Left colon (tissue), 2 donors: ENCODE measurements at regions not wholly inside any gene's neighbourhood (a gene's known extent, or its start where the extent isn't known, plus 50 kb on each side); places are given as distances from the start of the nearest gene placed in this dataset.

ENCODE experiments used
- ATAC-seq: fragments of 200-7000 bp; cut with Tn5 transposase; one replicate; pipeline ENCODE4 v1.9.1; 2020; ENCODE audit warnings: mild to moderate bottlenecking, moderate library complexity
- DNase-seq, 2 donors: peaks; one replicate each; pipeline ENCODE4 v3.0.0-alpha.2; 2020
- intact Hi-C, 2 donors: fragments of 100-400 bp; cut with DNase I in 1 of 2; cut with micrococcal nuclease in 1 of 2; formaldehyde crosslinking; loops; one replicate each; pipeline versions ENCODE4 v1.11.2 to v1.14.0; 2022; cut with DNase I, micrococcal nuclease
- donor health status: DM: no; HTN: no; CAD: no.
- donor health status: DM: yes; HTN: yes; CAD: no.

DNA sequence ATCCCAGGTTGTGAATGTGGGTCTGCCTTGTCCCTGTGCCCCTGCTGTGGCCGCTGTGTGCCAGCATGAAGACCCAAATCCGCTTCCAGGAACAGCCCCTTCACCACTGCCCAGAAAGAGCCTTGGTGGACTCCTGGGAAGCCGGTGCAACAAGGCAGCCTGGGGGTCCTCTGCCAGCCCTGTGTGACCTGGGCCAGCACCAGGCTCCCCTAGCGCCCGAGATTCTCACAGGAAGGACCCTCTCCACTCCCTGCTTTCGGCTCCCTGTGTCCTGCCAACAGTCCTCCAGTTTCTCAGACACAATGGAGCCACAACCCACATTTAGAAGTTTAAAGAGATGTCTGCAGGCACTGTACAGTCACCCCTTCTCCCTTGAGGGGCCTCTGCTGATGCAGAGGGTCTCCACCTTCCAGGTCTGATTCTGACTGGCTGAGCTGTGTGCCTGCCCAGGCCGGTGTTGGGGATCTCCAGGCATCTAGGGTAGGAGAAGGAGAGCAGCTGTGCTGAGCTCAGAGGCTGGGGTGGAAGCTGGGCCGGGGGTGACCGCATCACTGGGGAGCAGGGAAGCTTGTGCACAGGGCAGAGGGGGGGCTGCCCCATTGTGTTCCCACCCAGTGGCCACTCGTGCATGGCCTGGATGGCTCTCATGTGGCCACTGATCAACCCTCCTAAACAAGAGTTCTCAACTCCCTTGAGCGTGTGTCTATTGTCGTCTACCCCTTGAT lies 174.0 kb downstream of the IRX2 start:
- intact Hi-C loops, result no loop called here
- no peak for DNase-seq
- no peak for ATAC-seq

DNA sequence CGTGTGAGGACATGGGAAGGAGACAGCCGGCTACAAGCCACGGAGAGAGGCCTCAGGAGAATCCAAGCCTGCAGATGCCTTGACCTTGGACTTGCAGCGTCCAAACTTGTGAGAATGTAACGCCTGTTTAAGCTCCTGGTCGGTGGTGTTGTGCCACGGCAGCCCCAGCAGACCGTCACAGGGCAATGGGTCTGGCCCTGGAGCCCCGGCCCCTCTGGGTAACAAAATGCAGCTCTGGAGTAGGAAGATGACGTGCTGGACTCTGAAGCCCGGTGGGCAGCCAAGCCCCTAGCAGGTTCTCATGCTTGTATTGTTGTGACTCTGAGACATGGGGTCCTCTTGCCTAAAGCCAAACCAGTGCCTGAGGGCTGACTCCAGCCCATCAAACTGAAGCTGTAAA lies 174.7 kb downstream of the IRX2 start:
- DNase-seq (no peak), ATAC-seq (no peak)
- intact Hi-C loops, result no loop called here

DNA sequence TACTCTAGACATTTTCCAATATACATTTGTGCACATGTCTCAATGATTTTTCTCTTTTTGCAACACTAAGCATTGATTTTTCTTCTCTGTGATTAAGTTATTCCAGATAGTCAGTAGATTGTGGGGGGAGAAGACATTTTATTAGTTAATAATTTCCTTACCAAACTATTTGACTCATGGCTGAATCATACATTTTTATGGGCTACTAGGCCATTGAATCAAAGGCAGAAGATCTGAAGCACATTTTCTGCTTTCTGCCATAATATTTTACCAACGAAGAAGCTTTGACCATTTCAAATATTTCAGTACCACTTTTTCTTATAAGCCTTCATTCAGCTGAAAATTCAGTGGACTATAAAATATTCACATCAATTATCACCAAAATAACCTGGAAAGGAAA lies 175.6 kb downstream of the IRX2 start:
- no peak for ATAC-seq
- intact Hi-C loops, result no loop called here

DNA sequence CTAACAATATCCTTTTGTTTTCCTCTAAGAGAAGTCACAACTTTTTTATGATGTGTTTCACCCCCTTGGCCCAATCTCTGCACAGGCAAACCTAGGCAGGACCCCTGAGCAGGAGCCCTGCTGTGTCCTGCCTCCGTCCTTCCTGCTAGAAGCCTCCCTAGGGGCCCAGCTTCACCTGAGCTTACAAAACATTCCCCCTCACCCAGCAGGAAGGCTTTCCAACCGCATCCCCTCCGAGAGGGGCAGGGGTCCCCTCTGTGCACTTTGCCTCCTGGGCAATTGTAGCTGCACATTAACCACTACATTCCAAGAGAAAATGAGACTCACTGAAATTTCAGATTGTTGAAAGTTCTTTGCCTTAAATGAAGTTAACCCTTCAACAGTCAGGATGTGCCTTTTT lies 176.2 kb downstream of the IRX2 start:
- no peak for DNase-seq
- intact Hi-C loops, result no loop called here
- ATAC-seq, result no peak

More for the DNA sequence above, 175.6 kb downstream of the IRX2 start:
- DNase-seq, result no peak

DNA sequence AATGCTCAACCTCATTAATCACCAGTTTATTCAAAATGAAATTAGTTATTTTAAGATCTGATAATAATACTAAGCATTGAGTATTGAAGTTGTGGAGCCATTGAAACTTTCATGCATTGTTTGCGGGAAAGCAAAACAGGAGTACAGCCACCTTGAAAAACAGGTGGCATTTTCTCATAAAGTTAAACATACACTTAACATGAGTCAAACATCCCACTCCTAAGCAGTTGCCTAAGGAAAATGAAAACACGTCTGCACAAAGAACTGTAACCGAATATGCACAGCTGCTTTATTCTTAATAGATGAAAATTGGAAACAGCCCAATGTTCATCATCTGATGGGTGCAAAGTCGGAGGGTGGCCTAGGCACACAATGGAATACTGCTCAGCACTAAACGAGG lies 177.3 kb downstream of the IRX2 start:
- intact Hi-C loops, result no loop called here
- DNase-seq, result no peak
- no peak for ATAC-seq

DNA sequence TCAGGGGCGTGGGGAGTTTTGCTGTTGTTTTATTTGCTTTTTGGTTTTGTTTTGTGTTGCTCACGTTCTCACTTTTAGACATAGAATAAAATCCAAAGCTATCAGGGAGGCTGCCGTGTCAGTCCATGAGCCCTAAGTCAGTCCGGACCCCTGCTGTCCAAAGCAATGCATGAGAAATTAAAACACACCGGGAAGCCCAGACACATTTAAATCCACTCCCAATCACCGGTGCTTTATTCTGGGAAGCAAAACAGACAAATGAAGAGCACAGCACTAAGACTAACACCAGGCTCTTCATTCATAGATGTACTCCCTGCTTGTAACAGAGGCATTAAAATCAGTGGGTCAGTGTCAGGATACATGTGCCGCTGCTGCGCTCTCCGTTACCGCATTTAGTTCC lies 180.9 kb downstream of the IRX2 start:
- ATAC-seq (no peak), DNase-seq (no peak)
- intact Hi-C loops, result no loop called here

DNA sequence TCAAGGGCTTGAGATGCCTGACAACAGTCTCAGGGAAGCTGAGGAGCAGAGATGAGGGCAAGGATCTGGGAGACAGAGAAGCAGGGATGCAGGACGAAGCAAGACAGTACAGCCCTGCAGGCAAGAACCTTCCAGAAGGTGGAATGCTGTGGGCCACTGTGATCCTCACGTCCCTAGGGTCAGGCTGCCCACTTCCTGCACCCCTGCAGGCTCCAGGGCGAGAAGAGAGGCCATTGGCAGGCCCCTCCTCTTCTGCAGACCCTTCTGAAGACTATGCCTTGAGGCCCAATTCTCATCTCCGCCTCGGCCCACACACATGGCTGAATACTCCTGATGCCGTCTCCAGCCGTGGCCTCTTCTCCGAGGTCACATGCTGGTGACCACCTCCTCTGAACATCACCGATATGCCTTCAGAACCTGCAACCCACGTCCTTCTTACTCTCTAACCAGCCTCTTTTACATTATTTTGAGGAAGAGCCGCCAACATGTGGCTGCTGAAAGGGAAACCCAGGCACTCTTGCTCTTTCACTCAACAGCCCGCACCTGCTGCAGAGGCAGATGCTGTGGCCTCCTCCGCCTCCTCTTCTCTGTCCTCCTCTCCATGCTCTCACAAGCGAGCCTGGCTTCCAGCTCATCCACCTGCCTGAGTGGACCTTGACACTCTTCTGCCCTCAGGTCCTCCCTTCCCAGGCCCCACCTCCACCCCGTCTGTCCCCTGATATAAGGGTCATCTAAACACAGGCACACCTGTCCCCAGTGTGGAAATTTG lies 181.5 kb downstream of the IRX2 start:
- DNase-seq (no peak), ATAC-seq (no peak)
- intact Hi-C loops, result no loop called here

DNA sequence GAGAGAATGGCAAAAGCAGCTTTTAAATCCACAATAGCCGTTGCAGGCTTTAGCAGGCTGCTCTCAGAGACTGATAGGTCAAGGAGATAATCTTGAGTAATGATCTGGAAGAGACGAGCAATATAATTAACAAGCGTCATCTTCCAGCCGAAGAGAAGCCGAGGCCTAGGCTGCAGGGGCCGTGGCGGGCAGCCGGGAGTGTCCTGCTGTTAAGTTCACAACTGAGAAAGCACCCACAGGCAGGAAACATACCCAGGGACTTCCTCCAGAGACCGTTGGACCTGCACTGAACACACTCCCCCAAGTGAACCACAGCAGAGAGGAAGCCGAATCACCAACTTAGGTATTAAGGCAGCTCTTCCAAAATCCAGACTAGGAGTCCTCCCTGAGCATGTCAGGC lies 182.3 kb downstream of the IRX2 start:
- DNase-seq (no peak), ATAC-seq (no peak)
- intact Hi-C loops, result no loop called here

DNA sequence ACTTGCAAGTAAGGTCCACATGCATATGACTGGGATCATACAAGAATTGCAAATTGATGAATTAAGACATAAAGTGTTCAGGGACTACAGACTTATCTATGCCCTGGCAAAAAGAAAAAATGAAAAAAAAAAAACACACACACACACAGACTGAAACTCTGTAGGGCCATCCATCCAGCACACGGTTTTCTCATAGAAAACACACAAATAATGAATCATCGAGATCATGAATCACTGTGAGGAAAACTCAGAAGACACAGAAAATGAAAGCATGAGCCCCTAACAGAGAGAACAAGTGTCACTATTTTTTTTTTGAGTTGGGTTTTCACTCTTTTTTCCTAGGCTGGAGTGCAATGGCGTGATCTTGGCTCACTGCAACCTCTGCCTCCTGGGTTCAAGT lies 185.2 kb downstream of the IRX2 start:
- ATAC-seq (no peak), DNase-seq (no peak)
- intact Hi-C loops, result no loop called here

DNA sequence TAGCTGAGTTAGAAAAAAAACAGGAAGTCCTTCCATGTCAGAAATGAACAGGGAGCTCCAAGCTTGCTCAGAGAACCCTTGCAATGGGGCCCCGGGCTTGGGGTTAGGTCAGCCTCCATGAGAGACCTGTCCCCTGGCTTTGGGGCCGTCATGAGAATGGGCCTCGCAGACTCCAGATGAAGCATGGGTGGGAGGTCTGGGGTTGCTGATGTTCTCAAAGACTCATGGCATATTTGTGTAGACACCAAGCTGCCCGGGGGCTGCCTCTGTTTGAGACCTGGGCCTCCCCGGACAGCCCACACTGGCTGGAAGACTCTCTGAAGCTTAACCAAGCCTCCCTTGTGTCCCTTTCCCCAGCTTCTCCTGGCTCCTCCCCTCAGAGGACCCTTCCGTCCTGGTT lies 186.3 kb downstream of the IRX2 start:
- DNase-seq, result no peak
- intact Hi-C loops, result no loop called here
- no peak for ATAC-seq

DNA sequence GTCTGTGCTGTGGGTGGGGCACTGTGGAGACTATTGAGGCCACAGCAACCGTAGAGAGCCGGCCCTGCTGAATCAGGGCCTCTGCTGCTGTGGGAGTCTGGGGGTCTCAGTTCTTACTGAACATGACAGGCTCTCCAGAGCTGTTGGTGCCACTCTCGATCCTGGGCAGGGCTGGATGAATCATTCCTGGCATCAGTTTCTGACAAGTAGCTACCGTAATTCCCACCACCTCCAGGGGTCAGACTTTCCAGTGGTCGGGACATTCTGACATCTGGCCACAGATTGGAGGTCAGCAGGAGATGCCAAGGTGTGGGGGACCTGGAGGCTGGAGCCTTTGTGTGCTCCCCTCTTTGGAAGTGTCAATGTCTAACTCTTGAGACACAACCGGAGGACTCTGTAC lies 188.4 kb downstream of the IRX2 start:
- ATAC-seq, result no peak
- DNase-seq, result no peak
- intact Hi-C loops, result no loop called here

DNA sequence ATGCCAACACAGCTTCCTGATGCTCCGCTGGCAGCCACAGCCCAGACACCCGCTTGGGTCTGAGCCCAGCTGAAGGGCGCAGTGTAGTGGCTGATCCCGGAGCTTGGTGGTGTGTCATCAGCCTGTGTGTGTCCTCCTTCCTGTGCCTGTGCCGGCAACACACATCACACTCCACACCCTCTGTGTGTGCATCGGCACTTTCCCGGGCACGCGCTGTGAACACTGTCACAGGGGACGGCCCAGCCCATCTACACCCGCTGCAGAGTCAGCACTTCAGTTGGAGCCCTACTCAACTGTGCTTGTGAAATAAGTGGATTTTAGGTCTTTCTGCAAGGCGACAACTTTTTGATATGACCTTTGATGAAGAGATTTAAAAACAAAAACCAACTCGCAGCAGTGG lies 189.4 kb downstream of the IRX2 start:
- intact Hi-C loops, result no loop called here
- DNase-seq, result no peak
- no peak for ATAC-seq

DNA sequence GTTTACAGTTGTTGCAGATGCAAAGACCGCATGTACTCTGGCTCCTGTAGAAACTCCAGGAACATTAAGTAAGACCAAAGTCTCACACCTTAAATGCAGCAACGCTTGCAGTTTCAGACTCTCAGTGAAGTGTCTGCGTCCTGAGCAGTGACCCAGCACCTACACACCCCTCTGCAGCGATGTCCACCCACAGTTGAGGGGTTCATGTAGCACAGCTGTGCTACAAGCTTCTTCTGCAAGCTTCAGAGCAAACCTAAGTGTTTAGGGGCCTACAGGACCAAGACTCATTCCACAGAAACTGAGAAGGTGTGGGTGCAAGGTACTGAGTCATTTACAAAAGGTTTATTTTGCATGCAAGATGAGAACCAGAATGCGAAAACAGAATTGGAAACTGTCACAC lies 191.0 kb downstream of the IRX2 start:
- intact Hi-C loops, result no loop called here

DNA sequence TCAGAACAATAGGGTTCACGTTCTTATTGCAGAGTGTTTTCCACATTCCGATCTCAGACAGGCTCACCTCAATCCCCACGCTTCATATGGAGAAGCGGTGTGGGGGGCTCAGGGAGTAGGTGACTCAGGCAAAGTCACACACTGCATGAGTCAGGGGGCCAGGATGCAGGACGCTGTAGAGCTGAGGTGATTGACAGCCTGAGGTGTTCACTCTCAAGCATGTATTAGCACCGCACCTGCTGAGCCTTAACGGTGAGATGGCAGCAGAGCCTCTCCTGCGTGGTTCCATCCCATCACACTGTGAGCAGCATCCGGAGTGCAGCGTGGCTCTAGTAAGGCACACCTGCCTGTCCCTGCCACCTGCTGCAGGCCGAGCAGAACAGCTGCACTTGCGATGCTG lies 194.0 kb downstream of the IRX2 start:
- intact Hi-C loops, result no loop called here
- DNase-seq (no peak), ATAC-seq (no peak)

More for the DNA sequence above, 191.0 kb downstream of the IRX2 start:
- ATAC-seq (no peak), DNase-seq (no peak)

DNA sequence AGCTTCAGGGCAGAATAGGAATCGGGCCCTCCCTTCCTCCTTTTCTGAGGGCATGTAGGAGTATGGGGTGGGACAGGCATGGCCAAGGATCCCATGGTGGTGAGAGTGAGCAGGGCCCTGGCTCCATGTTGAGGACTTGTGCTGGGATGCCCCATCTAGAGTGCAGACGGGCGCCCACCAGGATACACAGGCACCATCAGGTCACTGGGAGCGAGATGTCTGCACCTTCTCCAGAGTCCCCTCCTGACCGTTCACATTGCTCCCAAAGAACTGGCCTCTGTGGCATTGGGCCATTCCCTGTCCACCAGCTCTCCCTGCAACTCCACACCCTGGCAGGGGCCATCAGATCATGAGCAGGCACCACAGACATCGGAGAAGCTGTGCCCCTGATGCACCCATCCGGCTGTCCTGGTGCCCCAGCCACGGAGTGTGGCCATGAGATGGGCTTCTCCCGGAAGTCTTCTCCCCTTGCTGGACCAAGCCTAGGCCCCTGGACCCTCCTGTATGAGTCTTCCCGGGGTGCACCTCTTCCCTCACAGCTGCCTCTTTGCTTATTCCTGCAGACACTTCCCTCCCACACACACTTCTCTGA lies 195.0 kb downstream of the IRX2 start:
- intact Hi-C loops, result no loop called here
- ATAC-seq, result no peak
- no peak for DNase-seq

DNA sequence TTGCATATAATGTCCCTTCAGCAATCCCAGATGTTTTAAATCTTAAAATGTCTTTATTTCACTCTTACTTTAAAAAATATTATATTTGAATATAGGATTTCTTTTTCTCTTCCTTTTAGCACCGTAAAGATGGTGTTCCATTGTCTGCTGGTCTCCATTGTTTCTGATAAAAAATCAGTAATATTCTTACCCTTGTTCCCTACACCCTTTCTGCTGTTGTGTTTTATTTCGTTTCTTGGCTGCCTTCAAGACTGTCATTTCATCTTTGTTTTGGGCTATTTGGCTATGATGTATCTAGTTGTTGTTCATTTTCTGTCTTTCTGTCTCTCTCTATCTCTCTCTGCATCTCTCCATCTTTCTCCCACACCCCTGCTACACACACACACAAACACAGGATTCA lies 197.9 kb downstream of the IRX2 start:
- DNase-seq (no peak), ATAC-seq (no peak)
- intact Hi-C loops, result no loop called here

DNA sequence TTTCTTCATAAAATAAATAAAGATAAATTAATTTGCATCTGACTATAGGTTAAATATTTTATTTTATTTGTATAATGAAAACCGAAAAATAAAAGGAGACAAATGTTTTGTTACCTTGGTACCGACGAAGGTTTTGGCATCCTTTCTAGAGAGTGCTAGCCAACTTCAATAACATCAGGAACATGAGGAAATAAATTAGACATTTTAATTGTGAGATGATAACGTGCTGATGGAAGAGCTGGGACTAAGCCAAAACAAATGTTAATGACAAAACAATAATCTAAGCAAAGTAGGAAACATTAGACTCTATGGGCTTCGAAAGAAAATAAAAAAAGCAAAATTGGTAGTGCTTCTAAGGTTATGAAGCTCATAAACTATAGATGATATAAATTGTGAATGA lies 201.0 kb downstream of the IRX2 start:
- DNase-seq (no peak), ATAC-seq (no peak)
- intact Hi-C loops, result no loop called here

DNA sequence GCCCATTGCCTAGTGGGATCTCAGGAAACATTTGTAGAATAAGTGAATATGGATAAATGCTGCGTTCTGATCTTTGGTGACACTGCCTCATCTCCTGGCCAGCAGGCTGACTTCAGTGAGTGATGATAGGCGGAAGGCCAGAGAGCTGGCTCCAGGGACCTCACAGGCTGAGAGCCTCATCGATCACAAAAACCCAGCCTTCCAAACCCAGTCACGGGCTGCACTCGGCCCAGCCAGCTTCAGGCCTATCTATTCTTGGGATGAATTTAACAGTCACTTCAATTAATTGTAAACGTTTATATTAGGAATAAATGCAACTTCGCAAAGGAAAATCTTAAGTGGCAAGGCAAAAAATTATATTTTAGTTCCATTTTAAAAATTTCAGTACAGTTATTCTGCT lies 201.6 kb downstream of the IRX2 start:
- ATAC-seq, result no peak
- no peak for DNase-seq
- intact Hi-C loops, result no loop called here

DNA sequence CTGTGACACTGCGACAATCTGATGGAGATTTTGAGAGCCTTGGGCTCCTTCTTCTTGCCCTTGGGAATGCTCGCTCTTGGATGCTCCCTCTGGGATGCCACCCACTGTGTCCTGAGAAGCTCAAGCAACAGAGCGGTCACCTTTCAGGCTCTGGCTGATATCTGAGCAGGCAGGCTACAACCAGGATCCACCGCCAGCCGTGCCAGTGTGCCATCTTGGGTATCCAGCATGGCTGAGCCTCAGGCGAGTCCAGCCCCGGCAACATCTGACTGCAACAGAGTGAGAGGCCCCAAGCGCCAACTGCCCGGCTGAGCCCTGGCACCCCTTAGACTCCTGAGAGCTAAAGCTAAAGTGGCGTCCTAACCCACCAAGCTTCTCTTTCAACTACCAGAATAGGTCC lies 202.1 kb downstream of the IRX2 start:
- intact Hi-C loops, result no loop called here
- ATAC-seq, result no peak

DNA sequence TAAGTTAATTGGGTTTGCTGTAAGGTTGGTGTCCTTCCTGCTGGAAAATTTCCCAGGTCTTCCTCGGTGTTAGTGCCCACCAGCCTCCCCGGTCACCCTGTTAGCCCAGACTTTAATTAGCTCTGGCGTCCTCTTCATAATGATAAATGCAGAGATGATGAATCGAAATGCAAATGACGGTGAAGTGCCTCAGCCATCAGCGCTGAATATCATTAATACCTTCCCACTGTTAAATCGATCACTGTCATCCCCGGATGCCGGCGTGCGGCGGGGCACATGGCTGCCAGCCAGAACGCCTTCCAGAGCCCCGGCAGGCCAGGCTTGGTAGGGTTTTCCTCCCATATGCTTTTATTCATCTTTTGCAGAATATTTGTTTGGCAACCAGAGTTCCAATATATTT lies 204.5 kb downstream of the IRX2 start:
- no peak for DNase-seq
- intact Hi-C loops, result no loop called here
- no peak for ATAC-seq

More for the DNA sequence above, 202.1 kb downstream of the IRX2 start:
- DNase-seq, result no peak
